SK-N-SH treated with all-trans-retinoic acid at 6 μM for 48 hours (cell line): ENCODE measurements at regions not wholly inside any gene's neighbourhood (a gene's known extent, or its start where the extent isn't known, plus 50 kb on each side); places are given as distances from the start of the nearest gene placed in this dataset.

Source experiments
- ATAC-seq: fragments of 200-7000 bp; cut with Tn5 transposase; 3 replicates; pipeline ENCODE4 v1.9.1; 2020; ENCODE audit warnings: mild to moderate bottlenecking, moderate library complexity
- ARNTL ChIP-seq: fragments of 450-650 bp; formaldehyde crosslinking; IDR thresholded peaks from 2 replicates; pipeline ENCODE4 v1.5.0; 2020; ENCODE audit warnings: low read depth, mild to moderate bottlenecking, moderate library complexity, borderline replicate concordance
- BACH2 ChIP-seq: fragments of 250-450 bp; sonication (Bioruptor Pico); IDR thresholded peaks from 2 replicates; pipeline ENCODE4 v1.9.0; 2021; ENCODE audit warnings: mild to moderate bottlenecking, borderline replicate concordance
- CSDC2 ChIP-seq: fragments of 250-450 bp; sonication (Bioruptor Pico); IDR thresholded peaks from 2 replicates; pipeline ENCODE4 v1.5.0; 2020; ENCODE audit warnings: mild to moderate bottlenecking, moderate library complexity
- ESRRG ChIP-seq: fragments of 250-450 bp; sonication (Bioruptor Pico); IDR thresholded peaks from 2 replicates; pipeline ENCODE4 v1.6.1; 2021; ENCODE audit warnings: mild to moderate bottlenecking
- ISL1 ChIP-seq: fragments of 250-450 bp; sonication (Bioruptor Pico); IDR thresholded peaks from 2 replicates; pipeline ENCODE4 v2.1.2; 2022; ENCODE audit warnings: mild to moderate bottlenecking, moderate library complexity
- OSR1 ChIP-seq: fragments of 250-450 bp; sonication (Bioruptor Pico); IDR thresholded peaks from 2 replicates; pipeline ENCODE4 v1.8.0; 2022; ENCODE audit warnings: moderate library complexity, mild to moderate bottlenecking, inconsistent platforms
- PPARA ChIP-seq: fragments of 250-450 bp; sonication (Bioruptor Pico); IDR thresholded peaks from 2 replicates; pipeline ENCODE4 v1.5.0; 2020; ENCODE audit warnings: mild to moderate bottlenecking, borderline replicate concordance
- RARB ChIP-seq: fragments of 250-450 bp; sonication (Bioruptor Pico); IDR thresholded peaks from 2 replicates; pipeline ENCODE4 v1.8.0; 2021; ENCODE audit warnings: mild to moderate bottlenecking, moderate library complexity
- SNAI2 ChIP-seq: fragments of 250-450 bp; sonication (Bioruptor Pico); IDR thresholded peaks from 2 replicates; pipeline ENCODE4 v1.5.0; 2020; ENCODE audit warnings: mild to moderate bottlenecking, moderate library complexity
- TCF4 ChIP-seq: fragments of 250-450 bp; sonication (Bioruptor Pico); IDR thresholded peaks from 2 replicates; pipeline ENCODE4 v1.8.0; 2021; ENCODE audit warnings: mild to moderate bottlenecking, moderate library complexity, borderline replicate concordance
- TOX ChIP-seq: fragments of 250-450 bp; sonication (Bioruptor Pico); IDR thresholded peaks from 2 replicates; pipeline ENCODE4 v1.8.0; 2021; ENCODE audit warnings: mild to moderate bottlenecking, moderate library complexity, borderline replicate concordance
- ZC3H10 ChIP-seq: fragments of 250-450 bp; sonication (Bioruptor Pico); IDR thresholded peaks from 2 replicates; pipeline ENCODE4 v1.5.1; 2021; ENCODE audit warnings: mild to moderate bottlenecking, moderate library complexity
- ZFP3 ChIP-seq: fragments of 250-450 bp; sonication (Bioruptor Pico); IDR thresholded peaks from 2 replicates; pipeline ENCODE4 v1.5.0; 2020; ENCODE audit warnings: mild to moderate bottlenecking, moderate library complexity
- ZFP30 ChIP-seq: fragments of 450-650 bp; formaldehyde crosslinking; IDR thresholded peaks from 2 replicates; pipeline ENCODE4 v1.5.0; 2022; ENCODE audit warnings: mild to moderate bottlenecking, moderate library complexity
- ZNF565 ChIP-seq: fragments of 450-650 bp; formaldehyde crosslinking; conservative IDR thresholded peaks from 2 replicates; pipeline ENCODE4 v1.5.0; 2020; ENCODE audit warnings: low read depth, mild to moderate bottlenecking, moderate library complexity
- ZNF70 ChIP-seq: fragments of 450-650 bp; formaldehyde crosslinking; IDR thresholded peaks from 2 replicates; pipeline ENCODE4 v1.5.0; 2020; ENCODE audit warnings: mild to moderate bottlenecking, moderate library complexity
- ZNF8 ChIP-seq: fragments of 450-650 bp; formaldehyde crosslinking; IDR thresholded peaks from 2 replicates; pipeline ENCODE4 v1.5.0; 2020; ENCODE audit warnings: mild to moderate bottlenecking, moderate library complexity
- TF ChIP-seq, protein P1 (sequence below): fragments of 250-450 bp; sonication (Bioruptor Pico); IDR thresholded peaks from 2 replicates; pipeline ENCODE4 v1.5.1; 2020; ENCODE audit warnings: low read depth, mild to moderate bottlenecking, moderate library complexity
- TF ChIP-seq, protein P2 (sequence below): fragments of 250-450 bp; sonication (Bioruptor Pico); IDR thresholded peaks from 2 replicates; pipeline ENCODE4 v1.5.1; 2021; ENCODE audit warnings: mild to moderate bottlenecking, moderate library complexity
- TF ChIP-seq, protein P3 (sequence below): fragments of 250-450 bp; sonication (Bioruptor Pico); IDR thresholded peaks from 2 replicates; pipeline ENCODE4 v1.5.0; 2020; ENCODE audit warnings: mild to moderate bottlenecking, moderate library complexity
- TF ChIP-seq, protein P4 (sequence below): fragments of 250-450 bp; sonication (Bioruptor Pico); IDR thresholded peaks from 2 replicates; pipeline ENCODE4 v1.8.0; 2021; ENCODE audit warnings: low read depth, mild to moderate bottlenecking, moderate library complexity, borderline replicate concordance
- TF ChIP-seq, protein P5 (sequence below): fragments of 250-450 bp; sonication (Bioruptor Pico); IDR thresholded peaks from 2 replicates; pipeline ENCODE4 v1.8.0; 2020; ENCODE audit warnings: mild to moderate bottlenecking, moderate library complexity, borderline replicate concordance

DNA sequence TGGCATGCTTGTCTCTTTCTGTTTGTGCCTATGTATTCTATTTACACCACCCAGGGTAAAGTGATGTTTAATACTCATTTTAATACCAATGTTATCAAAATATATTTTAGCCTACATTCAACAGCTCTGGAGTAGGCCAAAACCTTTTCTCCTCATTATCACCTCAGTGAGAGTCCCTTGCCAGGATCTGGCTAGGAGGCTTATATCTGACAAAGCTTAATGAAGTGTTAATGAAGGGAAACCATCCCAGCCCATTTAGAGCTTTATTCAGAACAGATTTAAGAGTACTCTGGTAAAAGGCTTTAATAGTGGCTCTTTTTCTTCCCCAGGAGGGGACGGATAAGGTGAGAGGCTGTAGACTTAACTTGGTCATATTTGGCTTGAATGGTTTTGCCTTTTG lies 137.6 kb downstream of the GRIN2B start:
- TF ChIP-seq, protein P1, sequence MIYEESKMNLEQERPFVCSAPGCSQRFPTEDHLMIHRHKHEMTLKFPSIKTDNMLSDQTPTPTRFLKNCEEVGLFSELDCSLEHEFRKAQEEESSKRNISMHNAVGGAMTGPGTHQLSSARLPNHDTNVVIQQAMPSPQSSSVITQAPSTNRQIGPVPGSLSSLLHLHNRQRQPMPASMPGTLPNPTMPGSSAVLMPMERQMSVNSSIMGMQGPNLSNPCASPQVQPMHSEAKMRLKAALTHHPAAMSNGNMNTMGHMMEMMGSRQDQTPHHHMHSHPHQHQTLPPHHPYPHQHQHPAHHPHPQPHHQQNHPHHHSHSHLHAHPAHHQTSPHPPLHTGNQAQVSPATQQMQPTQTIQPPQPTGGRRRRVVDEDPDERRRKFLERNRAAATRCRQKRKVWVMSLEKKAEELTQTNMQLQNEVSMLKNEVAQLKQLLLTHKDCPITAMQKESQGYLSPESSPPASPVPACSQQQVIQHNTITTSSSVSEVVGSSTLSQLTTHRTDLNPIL (CRISPR knock-in tag): no peak
- TF ChIP-seq ZC3H10: no peak
- no peak for TF ChIP-seq TCF4 (CRISPR knock-in tag)
- no peak for TF ChIP-seq ZFP30 (CRISPR knock-in tag)
- no peak for TF ChIP-seq SNAI2 (CRISPR knock-in tag)
- TF ChIP-seq ZNF565 (CRISPR knock-in tag): no peak
- ATAC-seq: no peak

DNA sequence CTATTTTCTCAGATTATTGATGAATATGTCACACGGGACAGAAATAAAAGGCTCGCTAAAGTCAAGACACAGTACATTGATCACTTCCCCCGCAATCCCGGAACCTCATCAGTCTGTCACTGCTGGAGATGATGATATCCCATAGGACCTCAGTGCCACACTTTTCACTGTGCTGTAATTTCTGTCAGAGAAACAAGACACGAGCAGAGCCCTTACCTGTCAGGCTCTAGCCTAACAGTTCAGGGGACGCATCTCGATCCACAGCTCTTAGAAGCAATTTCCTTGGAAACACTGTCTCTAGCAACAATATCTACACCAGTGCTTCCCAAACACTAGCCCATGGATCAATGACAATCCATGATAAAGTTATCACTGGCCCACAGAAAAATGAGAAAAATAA lies 140.0 kb downstream of the GRIN2B start:
- no peak for ATAC-seq
- TF ChIP-seq, protein P2, sequence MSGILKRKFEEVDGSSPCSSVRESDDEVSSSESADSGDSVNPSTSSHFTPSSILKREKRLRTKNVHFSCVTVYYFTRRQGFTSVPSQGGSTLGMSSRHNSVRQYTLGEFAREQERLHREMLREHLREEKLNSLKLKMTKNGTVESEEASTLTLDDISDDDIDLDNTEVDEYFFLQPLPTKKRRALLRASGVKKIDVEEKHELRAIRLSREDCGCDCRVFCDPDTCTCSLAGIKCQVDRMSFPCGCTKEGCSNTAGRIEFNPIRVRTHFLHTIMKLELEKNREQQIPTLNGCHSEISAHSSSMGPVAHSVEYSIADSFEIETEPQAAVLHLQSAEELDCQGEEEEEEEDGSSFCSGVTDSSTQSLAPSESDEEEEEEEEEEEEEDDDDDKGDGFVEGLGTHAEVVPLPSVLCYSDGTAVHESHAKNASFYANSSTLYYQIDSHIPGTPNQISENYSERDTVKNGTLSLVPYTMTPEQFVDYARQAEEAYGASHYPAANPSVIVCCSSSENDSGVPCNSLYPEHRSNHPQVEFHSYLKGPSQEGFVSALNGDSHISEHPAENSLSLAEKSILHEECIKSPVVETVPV (CRISPR knock-in tag): no peak
- no peak for TF ChIP-seq ESRRG
- no peak for TF ChIP-seq ISL1 (CRISPR knock-in tag)
- TF ChIP-seq SNAI2 (CRISPR knock-in tag): no peak
- TF ChIP-seq RARB (CRISPR knock-in tag): no peak
- TF ChIP-seq, protein P3, sequence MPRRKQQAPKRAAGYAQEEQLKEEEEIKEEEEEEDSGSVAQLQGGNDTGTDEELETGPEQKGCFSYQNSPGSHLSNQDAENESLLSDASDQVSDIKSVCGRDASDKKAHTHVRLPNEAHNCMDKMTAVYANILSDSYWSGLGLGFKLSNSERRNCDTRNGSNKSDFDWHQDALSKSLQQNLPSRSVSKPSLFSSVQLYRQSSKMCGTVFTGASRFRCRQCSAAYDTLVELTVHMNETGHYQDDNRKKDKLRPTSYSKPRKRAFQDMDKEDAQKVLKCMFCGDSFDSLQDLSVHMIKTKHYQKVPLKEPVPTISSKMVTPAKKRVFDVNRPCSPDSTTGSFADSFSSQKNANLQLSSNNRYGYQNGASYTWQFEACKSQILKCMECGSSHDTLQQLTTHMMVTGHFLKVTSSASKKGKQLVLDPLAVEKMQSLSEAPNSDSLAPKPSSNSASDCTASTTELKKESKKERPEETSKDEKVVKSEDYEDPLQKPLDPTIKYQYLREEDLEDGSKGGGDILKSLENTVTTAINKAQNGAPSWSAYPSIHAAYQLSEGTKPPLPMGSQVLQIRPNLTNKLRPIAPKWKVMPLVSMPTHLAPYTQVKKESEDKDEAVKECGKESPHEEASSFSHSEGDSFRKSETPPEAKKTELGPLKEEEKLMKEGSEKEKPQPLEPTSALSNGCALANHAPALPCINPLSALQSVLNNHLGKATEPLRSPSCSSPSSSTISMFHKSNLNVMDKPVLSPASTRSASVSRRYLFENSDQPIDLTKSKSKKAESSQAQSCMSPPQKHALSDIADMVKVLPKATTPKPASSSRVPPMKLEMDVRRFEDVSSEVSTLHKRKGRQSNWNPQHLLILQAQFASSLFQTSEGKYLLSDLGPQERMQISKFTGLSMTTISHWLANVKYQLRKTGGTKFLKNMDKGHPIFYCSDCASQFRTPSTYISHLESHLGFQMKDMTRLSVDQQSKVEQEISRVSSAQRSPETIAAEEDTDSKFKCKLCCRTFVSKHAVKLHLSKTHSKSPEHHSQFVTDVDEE (CRISPR knock-in tag): no peak
- no peak for TF ChIP-seq ZFP30 (CRISPR knock-in tag)
- TF ChIP-seq BACH2 (CRISPR knock-in tag): no peak
- TF ChIP-seq ZFP3 (CRISPR knock-in tag): no peak
- no peak for TF ChIP-seq ZC3H10
- no peak for TF ChIP-seq TOX (CRISPR knock-in tag)
- TF ChIP-seq ARNTL: no peak
- TF ChIP-seq ZNF8 (CRISPR knock-in tag): no peak
- no peak for TF ChIP-seq OSR1
- TF ChIP-seq CSDC2 (CRISPR knock-in tag): no peak
- TF ChIP-seq ZNF70 (CRISPR knock-in tag): no peak
- TF ChIP-seq PPARA (CRISPR knock-in tag): no peak
- TF ChIP-seq, protein P1 (CRISPR knock-in tag): no peak
- TF ChIP-seq, protein P4, sequence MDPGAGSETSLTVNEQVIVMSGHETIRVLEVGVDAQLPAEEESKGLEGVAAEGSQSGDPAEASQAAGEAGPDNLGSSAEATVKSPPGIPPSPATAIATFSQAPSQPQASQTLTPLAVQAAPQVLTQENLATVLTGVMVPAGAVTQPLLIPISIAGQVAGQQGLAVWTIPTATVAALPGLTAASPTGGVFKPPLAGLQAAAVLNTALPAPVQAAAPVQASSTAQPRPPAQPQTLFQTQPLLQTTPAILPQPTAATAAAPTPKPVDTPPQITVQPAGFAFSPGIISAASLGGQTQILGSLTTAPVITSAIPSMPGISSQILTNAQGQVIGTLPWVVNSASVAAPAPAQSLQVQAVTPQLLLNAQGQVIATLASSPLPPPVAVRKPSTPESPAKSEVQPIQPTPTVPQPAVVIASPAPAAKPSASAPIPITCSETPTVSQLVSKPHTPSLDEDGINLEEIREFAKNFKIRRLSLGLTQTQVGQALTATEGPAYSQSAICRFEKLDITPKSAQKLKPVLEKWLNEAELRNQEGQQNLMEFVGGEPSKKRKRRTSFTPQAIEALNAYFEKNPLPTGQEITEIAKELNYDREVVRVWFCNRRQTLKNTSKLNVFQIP (CRISPR knock-in tag): no peak
- no peak for TF ChIP-seq TCF4 (CRISPR knock-in tag)
- TF ChIP-seq, all 23 proteins: peak for 0

DNA sequence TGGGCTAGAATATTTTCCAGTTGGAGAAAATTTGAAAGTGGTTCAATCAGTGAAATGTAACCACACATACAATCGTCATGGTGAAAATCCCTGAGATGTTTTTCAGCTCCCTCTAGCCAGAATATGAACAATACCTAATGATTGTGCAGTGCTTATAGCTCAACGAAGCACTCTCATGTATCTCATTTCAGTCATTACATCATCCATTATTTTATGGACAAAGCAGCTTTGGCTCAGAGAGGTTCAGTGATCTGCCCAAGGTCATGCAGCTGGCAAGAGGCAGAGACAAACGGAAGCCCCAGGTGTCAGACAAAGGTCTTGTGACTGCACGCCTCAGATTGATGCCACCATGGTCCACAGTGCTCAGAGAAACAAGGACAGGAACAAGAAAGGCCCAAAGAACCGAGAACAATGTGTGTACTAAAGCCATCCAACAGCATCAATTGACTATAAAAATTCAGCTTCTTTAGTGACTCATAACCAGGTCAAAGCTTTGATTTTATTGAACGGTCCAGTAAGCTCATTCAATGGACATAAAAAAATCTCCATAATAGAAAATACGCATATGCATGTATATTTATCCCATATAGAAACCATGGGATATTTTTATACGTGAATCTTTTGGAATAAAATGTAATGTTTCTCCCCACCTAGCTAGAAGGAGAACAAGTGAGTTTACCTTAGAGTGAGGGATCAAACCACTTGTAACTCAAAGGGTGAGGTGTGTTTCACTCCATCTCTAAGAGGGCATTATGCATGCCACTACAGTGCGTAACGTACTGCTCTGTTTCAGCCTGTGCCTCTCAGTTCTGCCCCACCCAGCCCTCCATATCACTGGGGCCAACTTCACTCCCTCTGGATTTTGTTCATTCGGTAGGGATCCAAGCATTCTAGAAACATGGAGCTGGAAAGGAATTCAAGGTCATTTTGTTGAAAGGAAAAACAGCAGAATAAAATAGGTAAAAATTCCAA lies 141.8 kb downstream of the GRIN2B start:
- ATAC-seq: no peak
- TF ChIP-seq ZC3H10 (no peak), SNAI2 (CRISPR knock-in tag) (no peak), ZFP3 (CRISPR knock-in tag) (no peak), PPARA (CRISPR knock-in tag) (no peak)
- TF ChIP-seq, protein P4 (CRISPR knock-in tag): no peak
- TF ChIP-seq, protein P5, sequence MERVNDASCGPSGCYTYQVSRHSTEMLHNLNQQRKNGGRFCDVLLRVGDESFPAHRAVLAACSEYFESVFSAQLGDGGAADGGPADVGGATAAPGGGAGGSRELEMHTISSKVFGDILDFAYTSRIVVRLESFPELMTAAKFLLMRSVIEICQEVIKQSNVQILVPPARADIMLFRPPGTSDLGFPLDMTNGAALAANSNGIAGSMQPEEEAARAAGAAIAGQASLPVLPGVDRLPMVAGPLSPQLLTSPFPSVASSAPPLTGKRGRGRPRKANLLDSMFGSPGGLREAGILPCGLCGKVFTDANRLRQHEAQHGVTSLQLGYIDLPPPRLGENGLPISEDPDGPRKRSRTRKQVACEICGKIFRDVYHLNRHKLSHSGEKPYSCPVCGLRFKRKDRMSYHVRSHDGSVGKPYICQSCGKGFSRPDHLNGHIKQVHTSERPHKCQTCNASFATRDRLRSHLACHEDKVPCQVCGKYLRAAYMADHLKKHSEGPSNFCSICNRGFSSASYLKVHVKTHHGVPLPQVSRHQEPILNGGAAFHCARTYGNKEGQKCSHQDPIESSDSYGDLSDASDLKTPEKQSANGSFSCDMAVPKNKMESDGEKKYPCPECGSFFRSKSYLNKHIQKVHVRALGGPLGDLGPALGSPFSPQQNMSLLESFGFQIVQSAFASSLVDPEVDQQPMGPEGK (CRISPR knock-in tag): no peak
